Keratinocyte (primary cell): ENCODE measurements at regions not wholly inside any gene's neighbourhood (a gene's known extent, or its start where the extent isn't known, plus 50 kb on each side); places are given as distances from the start of the nearest gene placed in this dataset.

ENCODE experiments used
- DNase-seq: peaks from one replicate; pipeline ENCODE4 v3.0.0-alpha.2; 2011; ENCODE audit warnings: low read depth, missing footprints, low spot score
- FAIRE-seq: peaks from 2 replicates; lab custom pipeline; 2011; peaks lifted over from hg19 to GRCh38; lab: Jason Lieb, UNC
- H2AFZ ChIP-seq: 2 replicates; pipeline ENCODE4 v1.6.0; 2012; ENCODE audit warnings: low read length, control low read depth, inconsistent platforms; ENCODE audit not compliant: control insufficient read depth
- H3K27ac ChIP-seq: 2 replicates; pipeline ENCODE4 v1.5.1; 2011; ENCODE audit warnings: low read length; ENCODE audit not compliant: control insufficient read depth, insufficient read depth
- H3K27me3 ChIP-seq: 3 replicates; pipeline ENCODE4 v1.6.0; 2011; ENCODE audit warnings: low read length; ENCODE audit not compliant: control insufficient read depth, insufficient read depth; ENCODE audit errors: extremely low read depth
- H3K36me3 ChIP-seq, 2 experiments: 2 replicates in 1 of 2; 3 replicates in 1 of 2; pipeline ENCODE4 v1.5.1; 2011; ENCODE audit warnings: low read length in 2 of 2, mild to moderate bottlenecking in 1 of 2; ENCODE audit not compliant: control insufficient read depth in 2 of 2, insufficient read depth in 2 of 2; ENCODE audit errors: extremely low read depth in 1 of 2
- H3K4me1 ChIP-seq: 3 replicates; pipeline ENCODE4 v1.5.1; 2011; ENCODE audit warnings: low read length; ENCODE audit not compliant: control insufficient read depth, insufficient read depth; ENCODE audit errors: extremely low read depth
- H3K4me2 ChIP-seq: 3 replicates; pipeline ENCODE4 v1.6.0; 2011; ENCODE audit warnings: low read depth, low read length; ENCODE audit not compliant: control insufficient read depth, insufficient read depth; ENCODE audit errors: extremely low read depth
- H3K4me3 ChIP-seq, 3 experiments: fragments of 200-600 bp in 1 of 3; sonication (generic) in 1 of 3; 2 replicates in 2 of 3; 3 replicates in 1 of 3; pipeline ENCODE4 v1.5.1; 2011 to 2016; ENCODE audit warnings: low read length in 3 of 3, mild to moderate bottlenecking in 3 of 3, control low read depth in 2 of 3, inconsistent platforms in 1 of 3, low read depth in 1 of 3, mixed read lengths in 1 of 3, mixed run types in 1 of 3, moderate library complexity in 1 of 3; ENCODE audit not compliant: control insufficient read depth in 2 of 3, insufficient read depth in 2 of 3; ENCODE audit errors: extremely low read depth in 1 of 3
- H3K79me2 ChIP-seq: 2 replicates; pipeline ENCODE4 v1.6.0; 2012; ENCODE audit warnings: low read length; ENCODE audit not compliant: control insufficient read depth, insufficient read depth
- H3K9ac ChIP-seq: 3 replicates; pipeline ENCODE4 v1.6.0; 2011; ENCODE audit warnings: low read length; ENCODE audit not compliant: control insufficient read depth, insufficient read depth; ENCODE audit errors: extremely low read depth
- H3K9me1 ChIP-seq: 3 replicates; pipeline ENCODE4 v1.6.0; 2011; ENCODE audit warnings: low read length; ENCODE audit not compliant: control insufficient read depth, insufficient read depth; ENCODE audit errors: extremely low read depth
- H3K9me3 ChIP-seq: 2 replicates; pipeline ENCODE4 v1.5.1; 2012; ENCODE audit warnings: low read depth, low read length; ENCODE audit not compliant: control insufficient read depth
- H4K20me1 ChIP-seq: 3 replicates; pipeline ENCODE4 v1.6.0; 2011; ENCODE audit warnings: low read length; ENCODE audit not compliant: control insufficient read depth, insufficient read depth; ENCODE audit errors: extremely low read depth
- CTCF ChIP-seq, 3 experiments: IDR thresholded peaks in 1 of 3; conservative IDR thresholded peaks in 1 of 3; optimal IDR thresholded peaks in 1 of 3; 2 replicates in 2 of 3; 3 replicates in 1 of 3; pipeline versions ENCODE3 to v1.5.1; 2011; ENCODE audit warnings: low read length in 3 of 3, mild to moderate bottlenecking in 3 of 3, moderate library complexity in 2 of 3, control low read depth in 1 of 3, inconsistent platforms in 1 of 3; ENCODE audit not compliant: insufficient read depth in 2 of 3; ENCODE audit errors: extremely low read depth in 1 of 3
- EZH2 ChIP-seq: IDR thresholded peaks from one replicate; pipeline ENCODE4 v1.6.1; 2012; ENCODE audit warnings: inconsistent platforms, mild to moderate bottlenecking, low read length, moderate library complexity
- dilution Hi-C: fragments of 300-500 bp; cut with MboI; formaldehyde crosslinking; loops from one replicate; pipeline ENCODE4 v1.7.0; 2020; ENCODE audit warnings: low sequenced_read_pairs; ENCODE audit not compliant: extremely low pct_ligation_motif_present

DNA sequence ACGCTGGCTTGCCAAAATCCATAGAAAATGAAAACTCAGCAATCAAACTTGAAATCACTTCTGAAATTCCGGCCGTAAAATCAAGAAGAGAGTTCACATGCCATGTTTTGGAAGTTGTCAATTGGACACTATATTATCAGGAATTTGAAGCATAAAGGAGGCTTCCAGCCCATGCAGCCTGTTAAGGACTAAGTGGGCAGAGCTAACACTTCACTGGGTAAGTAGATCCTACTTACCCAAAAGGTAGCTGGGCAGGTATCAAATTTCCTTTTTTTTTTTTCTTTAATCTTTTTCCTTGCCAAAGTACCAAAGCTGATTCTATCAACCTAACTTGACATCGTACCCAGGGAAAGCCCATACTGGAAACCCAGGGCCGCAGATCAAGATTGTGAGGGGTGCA lies 71.5 kb upstream of the ARHGAP5 start:
- Histone ChIP-seq H3K4me1 (peaks cover 9% of the 10 kb centered on the region), H4K20me1 (no peaks in the 10 kb centered on the region), H3K9me1 (peaks cover 2% of the 10 kb centered on the region), H3K27ac (no peak overlapping the region), H3K9me3 (no peaks in the 10 kb centered on the region), H3K79me2 (no peaks in the 10 kb centered on the region), H2AFZ (no peak overlapping the region), H3K27me3 (no peaks in the 10 kb centered on the region), H3K9ac (no peak overlapping the region), H3K4me3 (no peak overlapping the region), H3K4me2 (no peak overlapping the region), H3K36me3 (no peaks in the 10 kb centered on the region)
- DNase-seq (no peak), FAIRE-seq (no peak)
- dilution Hi-C loops = no loop called here
- TF ChIP-seq CTCF (optimal IDR thresholded peaks at IDR 0.05 in 1 of 3, IDR thresholded peaks at IDR 0.05 in 1 of 3, conservative IDR thresholded peaks at IDR 0.05 in 1 of 3; ENCODE audit: extremely low read depth in 1 of 3, insufficient read depth in 2 of 3, low read length in 3 of 3) (no peak), EZH2 (no peak)

DNA sequence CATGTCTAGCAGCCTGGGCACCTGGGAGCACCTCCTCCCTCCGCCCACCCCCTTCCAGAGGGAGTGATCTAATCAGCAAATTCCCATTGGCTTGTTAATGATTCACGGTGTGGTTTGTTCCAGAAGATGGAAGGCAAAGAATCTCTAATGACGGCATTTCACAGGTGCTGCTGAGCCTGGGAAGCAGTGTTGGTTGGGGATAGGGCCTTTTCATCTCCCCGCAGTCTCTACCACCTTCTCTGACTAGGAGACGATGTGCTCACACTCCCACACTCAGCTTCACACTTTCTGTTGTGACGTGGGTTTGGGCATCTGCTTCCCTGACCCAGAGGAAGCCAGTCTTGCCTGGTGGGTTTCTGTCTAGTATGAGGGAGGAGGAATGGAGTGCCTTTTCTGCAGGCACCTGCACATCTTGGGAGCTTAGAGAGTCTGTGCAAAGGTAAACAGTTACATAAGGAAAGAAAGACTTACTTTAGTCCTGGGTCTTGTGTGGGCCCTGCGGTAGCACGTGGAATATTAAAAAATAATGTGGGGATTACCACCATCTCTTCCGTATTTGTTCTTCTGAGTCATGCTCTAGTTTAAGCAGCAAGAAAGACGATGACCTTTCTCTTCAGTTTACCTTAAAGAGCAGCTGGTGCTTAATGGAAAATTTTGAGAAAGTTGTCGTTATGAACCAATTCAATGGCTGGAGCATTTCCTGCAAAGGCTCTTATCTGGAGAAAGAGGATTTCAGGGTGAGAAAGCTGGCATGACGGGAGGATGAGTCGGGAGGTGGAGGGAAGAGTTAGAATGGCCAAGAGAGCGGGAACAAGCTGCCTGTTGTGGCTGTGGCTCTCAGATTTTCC lies 70.6 kb upstream of the ARHGAP5 start:
- Histone ChIP-seq H3K9me1 (peaks cover 2% of the 10 kb centered on the region), H3K79me2 (no peaks in the 10 kb centered on the region), H2AFZ (no peak overlapping the region), H3K27ac (no peak overlapping the region), H3K9me3 (no peaks in the 10 kb centered on the region), H4K20me1 (no peaks in the 10 kb centered on the region), H3K9ac (no peak overlapping the region), H3K27me3 (no peaks in the 10 kb centered on the region), H3K4me3 (no peak overlapping the region), H3K4me1 (peaks cover 13% of the 10 kb centered on the region), H3K4me2 (no peak overlapping the region), H3K36me3 (no peaks in the 10 kb centered on the region)
- DNase-seq = no peak
- FAIRE-seq = no peak
- TF ChIP-seq EZH2 (no peak), CTCF (optimal IDR thresholded peaks at IDR 0.05 in 1 of 3, IDR thresholded peaks at IDR 0.05 in 1 of 3, conservative IDR thresholded peaks at IDR 0.05 in 1 of 3; ENCODE audit: extremely low read depth in 1 of 3, insufficient read depth in 2 of 3, low read length in 3 of 3) (no peak)
- dilution Hi-C loops = no loop called here
